Non-pigmented ciliary epithelial cell (primary cell): ENCODE measurements at regions not wholly inside any gene's neighbourhood (a gene's known extent, or its start where the extent isn't known, plus 50 kb on each side); places are given as distances from the start of the nearest gene placed in this dataset.
A peak's percentile ranks its signal among the peaks of the same experiment; 100 is the strongest.

Experiments used
- DNase-seq: peaks from one replicate; pipeline ENCODE4 v3.0.0-alpha.2; 2010; ENCODE audit warnings: low read depth

- DNase-seq, result no peak
These were observed 153.9 kb upstream of the MPPED2 start for GRCh38 chr11:30740091-30740490.

DNA sequence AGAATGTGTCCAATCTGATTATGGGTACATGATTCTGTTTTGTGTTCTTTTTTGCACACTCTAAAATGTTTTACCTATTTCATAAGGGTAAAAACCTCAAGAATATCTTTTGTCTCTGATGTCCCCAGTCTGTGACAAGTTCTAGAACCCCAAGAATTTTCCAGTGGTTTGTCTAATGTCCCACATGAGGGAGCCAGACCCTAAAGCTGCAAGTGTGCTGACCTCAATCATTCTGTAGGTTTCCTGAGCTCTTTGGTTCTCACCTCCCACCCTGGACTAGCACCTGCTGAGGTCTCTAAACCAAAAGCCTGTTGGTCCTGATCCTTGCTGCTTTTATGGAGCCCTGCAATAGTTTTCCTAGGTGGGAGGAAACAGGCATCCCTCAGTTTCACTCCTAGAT is 149.8 kb upstream of the MPPED2 start:
- DNase-seq, result no peak

- no peak for DNase-seq
These were observed 147.6 kb upstream of the MPPED2 start for GRCh38 chr11:30733748-30734147.

DNA sequence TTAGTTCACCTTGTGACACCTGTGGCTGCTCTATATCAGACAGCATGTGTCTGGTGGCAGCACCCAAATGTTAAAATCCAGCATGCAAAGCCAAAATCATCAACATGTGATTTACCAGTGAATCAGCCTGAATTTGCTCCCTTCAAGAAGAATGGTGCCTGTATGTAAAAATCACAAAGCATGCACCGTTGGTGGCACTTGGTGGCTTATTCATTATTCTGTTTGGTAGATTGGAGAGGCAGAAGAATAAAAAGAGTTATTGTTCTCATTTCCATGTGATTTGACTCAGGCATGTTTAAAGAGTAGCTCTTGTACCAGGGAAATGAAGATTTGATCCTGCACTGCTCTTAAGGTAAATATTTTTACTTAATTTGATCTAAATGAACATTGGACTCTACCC is 143.9 kb upstream of the MPPED2 start:
- DNase-seq, result no peak

DNA sequence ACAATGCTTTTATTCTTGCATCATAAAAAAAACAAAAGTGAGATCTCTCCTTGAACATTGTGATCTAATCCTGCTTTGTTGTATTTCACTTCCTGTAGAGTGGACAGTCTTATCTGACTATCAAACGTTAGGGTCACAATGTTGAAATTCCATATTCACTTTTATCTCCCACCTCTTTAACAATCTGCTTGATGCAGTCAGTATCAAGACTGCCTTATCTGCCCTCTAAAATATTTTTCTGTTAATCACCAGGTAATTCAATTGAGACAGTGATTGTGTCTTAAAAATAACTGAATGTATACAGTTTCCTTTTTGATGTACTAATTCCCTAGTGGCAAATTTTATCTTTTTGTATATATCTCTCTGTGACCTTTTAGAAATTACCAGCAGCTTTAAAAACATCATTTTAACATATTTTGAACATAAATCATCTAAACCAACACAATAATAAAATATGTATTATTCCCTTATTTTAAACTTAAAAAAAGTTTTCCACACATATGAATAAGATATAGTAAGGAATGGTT is 143.1 kb upstream of the MPPED2 start:
- DNase-seq, result no peak

GRCh38 chr11:30725645-30726195 is 139.6 kb upstream of the MPPED2 start:
- no peak for DNase-seq

GRCh38 chr11:30724274-30724673 is 138.1 kb upstream of the MPPED2 start:
- no peak for DNase-seq

DNA sequence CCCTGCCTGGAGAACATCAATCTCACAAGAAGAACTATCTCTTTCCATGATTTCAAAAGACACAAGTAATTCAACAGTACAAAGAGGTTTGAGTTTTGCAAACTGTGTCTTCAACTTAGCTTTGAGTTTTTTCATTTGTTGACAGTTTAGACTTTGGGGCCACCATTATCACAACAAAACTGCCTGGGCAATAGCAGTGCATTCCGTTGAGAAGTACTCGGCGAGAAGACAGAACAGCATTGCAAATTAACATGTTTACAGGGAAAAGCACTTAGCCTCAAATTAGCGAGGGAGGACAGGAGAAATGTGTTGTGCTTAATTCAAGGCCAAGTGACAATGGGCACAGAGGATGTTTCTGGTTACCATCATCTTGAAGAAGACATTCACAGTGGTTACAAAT is 133.2 kb upstream of the MPPED2 start:
- DNase-seq, result no peak

GRCh38 chr11:30717641-30718040 is 131.5 kb upstream of the MPPED2 start:
- DNase-seq, result no peak

DNA sequence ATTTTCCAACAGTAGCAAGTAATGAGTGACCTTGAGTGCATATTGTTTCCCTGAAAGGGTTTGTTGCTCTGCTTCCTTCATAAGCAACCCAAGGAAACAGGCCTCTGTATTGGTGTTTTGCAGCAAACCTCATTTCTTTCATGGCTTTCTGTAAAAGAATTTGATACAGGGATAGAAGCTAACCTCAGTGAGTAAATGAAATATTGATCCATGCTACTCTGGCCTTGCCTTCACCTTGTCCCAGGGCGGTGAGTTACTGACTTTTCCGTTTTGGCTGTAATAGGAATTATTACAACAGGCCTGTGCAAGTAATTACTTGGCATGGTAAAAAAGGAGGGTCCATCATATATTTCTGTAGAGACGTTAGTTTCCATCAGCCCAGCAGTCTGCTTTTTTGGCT is 130.9 kb upstream of the MPPED2 start:
- no peak for DNase-seq

DNA sequence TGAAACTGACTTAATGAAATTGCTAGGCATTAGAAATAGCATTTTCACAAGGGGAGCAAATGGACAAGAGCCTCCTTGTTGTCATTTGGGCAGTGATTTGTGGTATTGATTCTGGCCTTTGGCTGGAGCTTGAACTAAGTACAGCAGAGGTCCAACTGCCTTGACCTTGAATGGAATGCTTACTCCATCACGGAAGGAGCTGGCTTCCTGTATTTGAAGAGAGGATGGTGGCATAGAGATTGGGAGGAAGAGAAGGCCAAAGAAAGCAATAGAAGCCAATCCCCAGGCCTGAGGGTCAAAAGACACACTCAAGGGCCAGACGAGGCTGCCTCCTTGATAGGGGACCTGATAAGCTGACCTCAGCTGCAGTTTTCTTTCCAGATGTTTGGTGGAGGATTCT is 126.6 kb upstream of the MPPED2 start:
- DNase-seq, result no peak

- no peak for DNase-seq
These were observed 124.1 kb upstream of the MPPED2 start for GRCh38 chr11:30710221-30710620.

- DNase-seq, result no peak
These were observed 121.0 kb upstream of the MPPED2 start for GRCh38 chr11:30707110-30707509.

GRCh38 chr11:30705913-30706675 is 119.9 kb upstream of the MPPED2 start:
- no peak for DNase-seq

GRCh38 chr11:30698425-30698824 is 112.3 kb upstream of the MPPED2 start:
- no peak for DNase-seq

- no peak for DNase-seq
These were observed 110.9 kb upstream of the MPPED2 start for GRCh38 chr11:30697032-30697431.

- no peak for DNase-seq
These were observed 98.6 kb upstream of the MPPED2 start for GRCh38 chr11:30684772-30685171.

- DNase-seq, result peak; percentile 4
These were observed 97.0 kb upstream of the MPPED2 start for GRCh38 chr11:30683176-30683575.

DNA sequence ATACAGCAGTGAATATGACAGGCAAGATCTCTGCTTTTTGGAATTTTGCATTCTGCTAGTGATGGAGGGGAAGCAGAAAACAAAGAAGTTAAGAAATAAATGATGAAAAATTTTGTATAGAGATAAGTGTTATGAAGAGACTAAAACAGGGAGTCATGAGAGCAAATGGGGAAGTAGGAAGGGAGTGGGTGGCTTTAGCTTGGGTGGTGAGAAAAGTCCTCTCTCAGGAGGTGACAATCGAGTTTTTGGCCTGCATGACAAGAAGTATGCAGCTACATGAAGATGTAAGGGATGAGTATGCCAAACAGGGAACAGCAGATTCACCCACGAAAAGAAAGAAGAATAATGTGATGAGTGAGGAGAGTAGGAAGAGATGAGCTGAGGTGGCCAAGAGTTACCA is 80.7 kb upstream of the MPPED2 start:
- DNase-seq, result no peak

- no peak for DNase-seq
These were observed 78.9 kb upstream of the MPPED2 start for GRCh38 chr11:30665067-30665466.

DNA sequence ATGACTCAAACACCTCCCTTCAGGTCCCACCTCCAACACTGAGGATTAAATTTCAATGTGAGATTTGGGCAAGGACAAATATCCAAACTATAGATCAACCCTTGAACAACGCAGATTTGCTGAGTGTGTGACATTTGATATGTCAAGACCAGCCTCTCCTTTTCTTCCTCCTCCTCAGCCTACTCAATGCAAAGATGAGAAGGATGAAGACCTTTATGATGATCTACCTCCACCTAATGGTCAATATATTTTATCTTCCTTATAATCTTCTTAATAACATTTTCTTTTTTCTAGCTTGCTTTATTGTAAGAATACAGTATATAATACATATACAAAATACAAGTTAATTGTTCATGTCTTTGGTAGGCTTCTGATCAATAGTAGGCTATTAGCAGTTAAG is 67.5 kb upstream of the MPPED2 start:
- DNase-seq, result no peak

GRCh38 chr11:30652801-30653200 is 66.6 kb upstream of the MPPED2 start:
- no peak for DNase-seq

DNA sequence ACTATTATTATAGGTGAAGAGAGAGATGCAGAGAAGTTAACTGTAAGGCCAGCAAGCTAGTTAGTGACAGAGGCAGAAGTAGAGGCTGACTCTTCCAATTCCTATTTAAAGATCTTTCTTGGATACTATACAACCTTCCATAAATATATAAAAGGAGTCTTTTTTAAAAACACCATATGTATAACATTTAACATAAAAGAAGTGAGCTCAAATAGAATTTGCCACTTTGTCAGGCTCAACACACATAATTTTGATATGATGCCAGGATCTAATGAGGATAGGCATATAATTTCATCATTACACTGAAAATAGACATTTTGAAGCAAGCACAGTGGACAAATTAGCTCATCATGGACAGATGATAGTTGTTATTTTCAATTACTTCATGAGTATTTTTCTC is 64.1 kb upstream of the MPPED2 start:
- no peak for DNase-seq
